MM.1S (cell line): ENCODE measurements at regions not wholly inside any gene's neighbourhood (a gene's known extent, or its start where the extent isn't known, plus 50 kb on each side); places are given as distances from the start of the nearest gene placed in this dataset.

Experiments used
- DNase-seq: peaks from one replicate; pipeline ENCODE4 v3.0.0-alpha.2; 2015
- H2AFZ ChIP-seq: fragments of 300-600 bp; sonication (generic); 2 replicates; pipeline ENCODE4 v1.6.0; 2016; ENCODE audit warnings: antibody characterized with exemption, low read length
- H3F3A ChIP-seq: fragments of 300-600 bp; sonication (generic); 2 replicates; pipeline ENCODE4 v1.6.1; 2016; ENCODE audit warnings: mild to moderate bottlenecking, antibody characterized with exemption, low read length, moderate library complexity, mixed read lengths; ENCODE audit not compliant: insufficient read depth
- H3K27ac ChIP-seq: fragments of 300-600 bp; sonication (generic); 2 replicates; pipeline ENCODE4 v1.5.1; 2016; ENCODE audit warnings: mild to moderate bottlenecking, low read length
- H3K27me3 ChIP-seq: fragments of 300-600 bp; sonication (generic); replicated peaks from 2 replicates; pipeline ENCODE4 v1.6.0; 2016; ENCODE audit warnings: low read length; ENCODE audit not compliant: insufficient read depth
- H3K36me3 ChIP-seq: fragments of 300-600 bp; sonication (generic); replicated peaks from 2 replicates; pipeline ENCODE4 v1.6.1; 2016; ENCODE audit warnings: mild to moderate bottlenecking, low read length, mixed read lengths; ENCODE audit not compliant: insufficient read depth
- H3K4me1 ChIP-seq: fragments of 300-600 bp; sonication (generic); 2 replicates; pipeline ENCODE4 v1.6.1; 2016; ENCODE audit warnings: low read length, mixed read lengths
- H3K4me2 ChIP-seq: fragments of 300-600 bp; sonication (generic); 2 replicates; pipeline ENCODE4 v1.6.0; 2016; ENCODE audit warnings: low read depth, low read length
- H3K4me3 ChIP-seq: fragments of 300-600 bp; sonication (generic); 2 replicates; pipeline ENCODE4 v1.5.1; 2016; ENCODE audit warnings: low read length, mixed read lengths
- H3K79me2 ChIP-seq: fragments of 300-600 bp; sonication (generic); 2 replicates; pipeline ENCODE4 v1.6.1; 2016; ENCODE audit warnings: mixed run types, low read length, mixed read lengths
- H3K9ac ChIP-seq: fragments of 300-600 bp; sonication (generic); 2 replicates; pipeline ENCODE4 v1.6.1; 2016; ENCODE audit warnings: low read length, mixed read lengths
- H3K9me2 ChIP-seq: fragments of 300-600 bp; sonication (generic); replicated peaks from 2 replicates; pipeline ENCODE4 v1.6.1; 2016; ENCODE audit warnings: mild to moderate bottlenecking, low read length, mixed read lengths; ENCODE audit not compliant: insufficient read depth
- H3K9me3 ChIP-seq: fragments of 300-600 bp; sonication (generic); replicated peaks from 2 replicates; pipeline ENCODE4 v1.6.1; 2016; ENCODE audit warnings: mild to moderate bottlenecking, low read length, mixed read lengths; ENCODE audit not compliant: insufficient read depth
- H4K20me1 ChIP-seq: fragments of 300-600 bp; sonication (generic); 2 replicates; pipeline ENCODE4 v1.6.1; 2016; ENCODE audit warnings: mild to moderate bottlenecking, low read length, moderate library complexity, mixed read lengths; ENCODE audit not compliant: insufficient read depth
- CTCF ChIP-seq: fragments of 300-600 bp; sonication (generic); IDR thresholded peaks from 2 replicates; pipeline ENCODE4 v1.5.1; 2016; ENCODE audit warnings: antibody characterized with exemption, low read length, mixed read lengths
- EZH2 ChIP-seq: fragments of 300-600 bp; sonication (generic); optimal IDR thresholded peaks from 2 replicates; pipeline ENCODE3; 2017; ENCODE audit warnings: low read depth, mild to moderate bottlenecking, antibody characterized with exemption, low read length, mixed read lengths
- EZH2phosphoT487 ChIP-seq: fragments of 300-600 bp; sonication (generic); IDR thresholded peaks from 2 replicates; pipeline ENCODE4 v1.6.1; 2018; ENCODE audit warnings: antibody characterized with exemption, low read length

- no peaks in the 10 kb centered on the region for H3F3A ChIP-seq
- no peak overlapping the region for H3K9ac ChIP-seq
- no peaks in the 10 kb centered on the region for H3K27me3 ChIP-seq
- no peaks in the 10 kb centered on the region for H3K79me2 ChIP-seq
- no peak for TF ChIP-seq CTCF
- no peak for TF ChIP-seq EZH2phosphoT487
- TF ChIP-seq EZH2 = no peak
- no peak for DNase-seq
- H3K9me2 ChIP-seq = no peaks in the 10 kb centered on the region
- H3K27ac ChIP-seq = no peak overlapping the region
- no peaks in the 10 kb centered on the region for H4K20me1 ChIP-seq
- H3K4me3 ChIP-seq = no peak overlapping the region
- H3K9me3 ChIP-seq = no peaks in the 10 kb centered on the region
- no peak overlapping the region for H2AFZ ChIP-seq
- H3K4me2 ChIP-seq = no peak overlapping the region
- no peaks in the 10 kb centered on the region for H3K4me1 ChIP-seq
- no peaks in the 10 kb centered on the region for H3K36me3 ChIP-seq
These were observed 837.7 kb upstream of the CNTN5 start for GRCh38 chr11:98183034-98183433.

GRCh38 chr11:98185245-98185644 is 835.5 kb upstream of the CNTN5 start:
- no peaks in the 10 kb centered on the region for H3K79me2 ChIP-seq

DNA sequence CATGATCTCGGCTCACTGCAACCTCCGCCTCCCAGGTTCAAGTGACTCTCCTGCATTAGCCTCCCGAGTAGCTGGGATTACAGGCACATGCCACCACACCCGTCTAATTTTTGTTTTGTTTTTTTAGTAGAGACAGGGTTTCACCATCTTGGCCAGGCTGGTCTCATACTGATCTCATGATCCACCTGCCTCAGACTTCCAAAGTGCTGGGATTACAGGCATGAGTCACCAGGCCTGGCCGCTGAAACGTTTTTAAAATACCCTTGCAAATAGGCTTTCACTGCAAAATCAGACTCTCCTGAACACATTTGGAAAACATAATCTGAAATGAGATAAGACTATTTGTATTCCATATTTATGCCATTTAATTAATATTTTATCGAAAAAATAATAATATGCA is 826.1 kb upstream of the CNTN5 start:
- Histone ChIP-seq H3K9me3 (no peaks in the 10 kb centered on the region), H3K4me3 (no peak overlapping the region)
- TF ChIP-seq CTCF (no peak), EZH2 (no peak), EZH2phosphoT487 (no peak)

More at GRCh38 chr11:98185245-98185644, 835.5 kb upstream of the CNTN5 start:
- Histone ChIP-seq H3K9me3 (no peaks in the 10 kb centered on the region), H3K4me1 (no peaks in the 10 kb centered on the region), H3K27me3 (no peaks in the 10 kb centered on the region), H3K4me2 (no peak overlapping the region), H3K9ac (no peak overlapping the region), H2AFZ (no peak overlapping the region), H3K27ac (no peak overlapping the region), H3K4me3 (no peak overlapping the region), H4K20me1 (no peaks in the 10 kb centered on the region), H3K9me2 (no peaks in the 10 kb centered on the region), H3K36me3 (no peaks in the 10 kb centered on the region), H3F3A (no peaks in the 10 kb centered on the region)
- no peak for DNase-seq
- TF ChIP-seq CTCF (no peak), EZH2 (no peak), EZH2phosphoT487 (no peak)

More for the DNA sequence above, 826.1 kb upstream of the CNTN5 start:
- no peak overlapping the region for H2AFZ ChIP-seq
- H3K9me2 ChIP-seq = no peaks in the 10 kb centered on the region
- no peaks in the 10 kb centered on the region for H3K36me3 ChIP-seq
- H3K4me1 ChIP-seq = no peaks in the 10 kb centered on the region
- no peaks in the 10 kb centered on the region for H4K20me1 ChIP-seq
- H3K27me3 ChIP-seq = no peaks in the 10 kb centered on the region
- H3K4me2 ChIP-seq = no peak overlapping the region
- no peak for DNase-seq
- no peaks in the 10 kb centered on the region for H3K79me2 ChIP-seq
- no peaks in the 10 kb centered on the region for H3F3A ChIP-seq
- no peak overlapping the region for H3K9ac ChIP-seq
- H3K27ac ChIP-seq = no peak overlapping the region
